Fibroblast of pulmonary artery (primary cell): ENCODE measurements at regions not wholly inside any gene's neighbourhood (a gene's known extent, or its start where the extent isn't known, plus 50 kb on each side); places are given as distances from the start of the nearest gene placed in this dataset.
"Not testable (repeated sequence)": the region's sequence is repeated elsewhere in the genome, so short reads cannot be mapped to it uniquely, and the experiment has no call there.

ENCODE experiments used
- DNase-seq: peaks from one replicate; pipeline ENCODE4 v3.0.0-alpha.2; 2010; ENCODE audit warnings: low read depth
- H3K4me3 ChIP-seq: replicated peaks from 2 replicates; pipeline ENCODE4 v1.5.1; 2011; ENCODE audit warnings: low read depth, mild to moderate bottlenecking, control low read depth, low read length, moderate library complexity
- TF ChIP-seq, protein P1 (sequence below): IDR thresholded peaks from 2 replicates; pipeline ENCODE4 v1.5.1; 2011; ENCODE audit warnings: mild to moderate bottlenecking, control low read depth, low read length, inconsistent platforms; ENCODE audit errors: missing control alignments

DNA sequence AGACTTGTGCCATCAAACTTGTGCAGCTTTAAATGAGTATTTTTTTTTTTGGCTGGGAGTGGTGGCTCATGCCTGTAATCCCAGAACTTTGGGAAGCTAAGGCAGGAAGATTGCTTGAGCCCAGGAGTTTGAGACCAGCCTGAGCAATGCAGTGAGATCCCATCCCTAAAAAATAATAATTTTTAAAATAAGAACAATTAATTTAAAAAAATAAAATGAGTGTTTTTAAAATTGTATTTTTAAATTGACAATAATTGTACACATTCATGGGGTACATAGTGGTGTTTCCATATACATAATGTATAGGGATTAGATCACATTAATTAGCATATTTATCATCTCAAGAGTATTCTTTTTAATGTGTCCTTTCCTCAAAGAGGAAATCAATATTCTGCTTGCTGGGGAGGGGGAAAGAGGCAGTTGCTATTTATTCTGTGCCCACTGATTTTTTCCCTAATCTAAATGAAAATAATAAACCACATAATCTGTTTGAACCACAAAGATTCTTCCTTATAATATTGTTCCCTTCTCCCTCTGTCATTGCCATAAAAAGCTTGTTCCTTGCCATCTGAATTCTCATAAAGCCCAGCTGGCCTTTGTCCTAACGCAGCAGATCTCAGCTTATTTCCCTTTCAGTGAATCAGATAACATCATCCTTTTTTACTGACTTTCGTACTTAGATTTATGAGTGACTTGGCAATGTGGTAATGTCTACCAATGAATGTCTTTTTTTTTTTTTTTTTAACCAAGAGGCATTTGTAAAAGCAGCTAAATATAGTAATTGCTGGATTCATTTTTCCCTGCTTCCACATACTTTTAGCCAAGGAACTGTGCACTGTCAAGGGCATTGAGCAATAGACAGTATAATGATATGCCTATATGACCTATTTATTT, 81.8 kb upstream of the RUBCNL start:
- TF ChIP-seq, protein P1, sequence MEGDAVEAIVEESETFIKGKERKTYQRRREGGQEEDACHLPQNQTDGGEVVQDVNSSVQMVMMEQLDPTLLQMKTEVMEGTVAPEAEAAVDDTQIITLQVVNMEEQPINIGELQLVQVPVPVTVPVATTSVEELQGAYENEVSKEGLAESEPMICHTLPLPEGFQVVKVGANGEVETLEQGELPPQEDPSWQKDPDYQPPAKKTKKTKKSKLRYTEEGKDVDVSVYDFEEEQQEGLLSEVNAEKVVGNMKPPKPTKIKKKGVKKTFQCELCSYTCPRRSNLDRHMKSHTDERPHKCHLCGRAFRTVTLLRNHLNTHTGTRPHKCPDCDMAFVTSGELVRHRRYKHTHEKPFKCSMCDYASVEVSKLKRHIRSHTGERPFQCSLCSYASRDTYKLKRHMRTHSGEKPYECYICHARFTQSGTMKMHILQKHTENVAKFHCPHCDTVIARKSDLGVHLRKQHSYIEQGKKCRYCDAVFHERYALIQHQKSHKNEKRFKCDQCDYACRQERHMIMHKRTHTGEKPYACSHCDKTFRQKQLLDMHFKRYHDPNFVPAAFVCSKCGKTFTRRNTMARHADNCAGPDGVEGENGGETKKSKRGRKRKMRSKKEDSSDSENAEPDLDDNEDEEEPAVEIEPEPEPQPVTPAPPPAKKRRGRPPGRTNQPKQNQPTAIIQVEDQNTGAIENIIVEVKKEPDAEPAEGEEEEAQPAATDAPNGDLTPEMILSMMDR, result no peak
- H3K4me3 ChIP-seq, result no peak overlapping the region
- peak; percentile 65 for DNase-seq

DNA sequence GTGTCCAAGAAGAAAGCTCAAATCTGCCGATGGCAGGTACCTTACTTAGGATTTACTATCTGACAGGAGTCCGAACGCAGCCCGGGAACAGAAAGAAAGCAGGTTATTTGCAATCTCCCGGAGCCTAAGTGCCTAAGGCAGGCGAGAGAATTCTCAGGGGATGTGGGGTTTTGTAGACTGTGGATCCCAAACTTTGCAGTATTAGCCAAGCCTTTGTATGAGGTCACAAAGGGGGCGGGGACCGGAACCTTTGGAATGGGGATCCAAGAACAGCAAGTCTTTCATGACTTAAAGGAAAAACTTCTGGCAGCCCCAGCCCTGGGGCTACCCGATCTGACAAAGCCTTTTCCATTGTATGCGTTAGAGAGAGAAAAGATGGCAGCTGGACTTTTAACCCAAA, 80.6 kb upstream of the RUBCNL start:
- not testable (repeated sequence) for DNase-seq, H3K4me3 ChIP-seq

DNA sequence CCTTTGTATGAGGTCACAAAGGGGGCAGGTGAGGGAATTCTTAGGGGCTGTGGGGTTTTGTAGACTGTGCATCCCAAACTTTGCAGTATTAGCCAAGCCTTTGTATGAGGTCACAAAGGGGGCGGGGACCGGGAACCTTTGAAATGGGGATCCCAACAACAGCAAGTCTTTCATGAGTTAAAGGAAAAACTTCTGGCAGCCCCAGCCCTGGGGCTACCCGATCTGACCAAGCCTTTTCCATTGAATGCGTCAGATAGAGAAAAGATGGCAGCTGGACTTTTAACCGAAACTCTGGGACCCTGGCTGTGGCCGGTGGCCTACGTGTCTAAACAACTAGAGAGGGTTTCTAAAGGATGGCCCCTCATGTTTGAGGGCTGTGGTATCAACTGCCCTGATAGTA, 79.0 kb upstream of the RUBCNL start:
- not testable (repeated sequence) for DNase-seq, H3K4me3 ChIP-seq

DNA sequence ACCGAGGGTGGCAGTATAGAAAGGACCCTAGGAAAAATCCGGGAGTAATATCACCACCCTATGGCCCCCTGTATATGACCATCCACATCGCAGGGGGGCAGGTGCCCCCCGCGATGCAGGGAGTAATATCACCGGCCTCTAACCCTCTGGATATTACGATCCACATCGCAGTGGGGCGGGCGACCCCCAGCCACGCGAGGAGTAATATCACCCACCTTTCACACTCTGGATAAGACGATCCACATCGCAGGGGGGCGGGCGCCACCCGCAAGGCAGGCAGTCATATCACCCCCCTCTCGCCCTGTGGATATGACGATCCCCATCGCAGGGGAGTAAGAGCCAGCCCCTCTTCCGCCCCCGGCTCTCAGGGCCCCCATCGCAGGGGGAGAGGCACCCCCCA, 76.7 kb upstream of the RUBCNL start:
- DNase-seq, result no peak
- TF ChIP-seq, protein P1, result no peak
- H3K4me3 ChIP-seq, result no peak overlapping the region

DNA sequence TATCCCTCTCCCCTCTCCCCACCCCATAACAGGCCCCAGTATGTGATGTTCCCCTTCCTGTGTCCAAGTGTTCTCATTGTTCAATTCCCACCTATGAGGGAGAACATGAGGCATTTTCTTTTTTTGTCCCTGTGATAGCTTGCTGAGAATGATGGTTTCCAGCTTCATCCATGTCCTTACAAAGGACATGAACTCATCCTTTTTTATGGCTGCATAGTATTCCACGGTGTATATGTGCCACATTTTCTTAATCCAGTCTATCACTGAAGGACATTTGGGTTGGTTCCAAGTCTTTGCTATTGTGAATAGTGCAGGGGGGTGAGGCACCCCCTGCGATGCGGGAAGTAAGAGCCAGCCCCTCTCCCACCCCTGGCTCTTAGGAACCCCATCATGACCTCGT, 73.2 kb upstream of the RUBCNL start:
- DNase-seq, H3K4me3 ChIP-seq: not testable (repeated sequence)

DNA sequence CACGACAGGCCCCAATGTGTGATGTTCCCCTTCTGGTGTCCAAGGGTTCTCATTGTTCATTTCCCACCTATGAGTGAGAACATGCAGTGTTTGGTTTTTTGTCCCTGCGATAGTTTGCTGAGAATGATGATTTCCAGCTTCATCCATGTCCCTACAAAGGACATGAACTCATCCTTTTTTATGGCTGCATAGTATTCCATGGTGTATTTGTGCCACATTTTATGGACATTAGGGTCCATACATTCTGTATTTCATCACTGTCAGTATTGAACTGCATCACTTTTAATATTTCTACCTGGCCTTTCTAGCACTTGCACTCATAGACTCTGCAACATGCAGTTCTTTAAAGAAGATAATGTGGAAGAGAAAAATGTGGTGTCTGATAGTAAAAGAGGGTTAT, 70.2 kb upstream of the RUBCNL start:
- not testable (repeated sequence) for DNase-seq, H3K4me3 ChIP-seq

DNA sequence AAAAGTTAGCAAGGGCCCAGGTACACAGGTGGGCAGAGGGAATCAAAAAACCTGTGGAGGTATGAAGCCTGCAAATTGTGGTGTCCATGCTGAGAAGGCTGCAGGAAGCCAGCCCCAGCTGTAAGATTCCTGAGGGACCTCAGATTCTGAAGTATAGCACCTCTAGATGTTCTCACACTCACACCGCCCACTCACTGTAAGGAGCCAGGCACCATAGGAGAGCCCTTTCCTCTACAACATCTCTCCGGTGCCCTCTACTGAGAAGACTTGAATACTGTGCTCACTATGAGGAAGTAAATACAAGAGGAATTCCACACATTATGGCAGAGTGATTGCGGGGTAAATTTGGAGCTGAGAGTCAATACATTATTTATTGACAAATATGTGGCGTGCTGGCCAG, 68.9 kb upstream of the RUBCNL start:
- TF ChIP-seq, protein P1, result peak; percentile 21
- not testable (repeated sequence) for H3K4me3 ChIP-seq
- DNase-seq, result peak; percentile 24

DNA sequence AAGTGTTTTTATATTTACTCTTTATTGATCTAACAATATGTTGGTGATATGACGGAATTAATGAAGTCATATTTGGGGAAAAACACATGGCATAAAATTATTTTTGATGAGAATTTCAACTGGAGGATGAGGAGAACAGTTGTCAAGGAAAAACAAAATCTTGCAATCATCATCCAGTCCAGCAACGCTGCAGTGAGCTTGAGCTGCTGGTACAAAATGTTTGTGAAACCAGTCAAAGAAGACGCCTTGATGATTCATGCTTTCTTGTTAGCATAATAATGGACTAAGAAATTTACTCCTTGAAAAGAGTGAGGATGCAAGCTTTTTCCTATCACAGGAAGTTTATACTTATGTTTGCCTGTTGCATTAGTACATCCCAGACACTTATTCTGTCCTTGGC, 64.1 kb upstream of the RUBCNL start:
- DNase-seq, H3K4me3 ChIP-seq: not testable (repeated sequence)

DNA sequence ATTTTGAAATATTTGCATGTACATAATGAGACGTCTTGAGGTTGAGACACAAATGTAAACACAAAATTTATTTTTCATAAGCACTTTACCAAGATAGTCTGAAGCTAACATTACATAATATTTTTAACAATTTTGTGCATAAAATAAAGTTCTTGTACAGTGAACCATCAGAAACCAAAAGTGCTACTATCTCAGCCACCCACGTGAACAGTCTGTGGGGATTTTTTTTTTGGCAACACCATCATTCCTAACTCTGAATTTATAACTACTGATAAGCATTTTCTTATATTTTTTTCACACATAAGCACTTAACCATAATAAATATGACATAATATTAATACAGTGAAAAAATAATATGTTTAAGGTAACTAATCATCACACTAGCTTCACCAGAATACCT, 62.9 kb upstream of the RUBCNL start:
- DNase-seq, H3K4me3 ChIP-seq: not testable (repeated sequence)

DNA sequence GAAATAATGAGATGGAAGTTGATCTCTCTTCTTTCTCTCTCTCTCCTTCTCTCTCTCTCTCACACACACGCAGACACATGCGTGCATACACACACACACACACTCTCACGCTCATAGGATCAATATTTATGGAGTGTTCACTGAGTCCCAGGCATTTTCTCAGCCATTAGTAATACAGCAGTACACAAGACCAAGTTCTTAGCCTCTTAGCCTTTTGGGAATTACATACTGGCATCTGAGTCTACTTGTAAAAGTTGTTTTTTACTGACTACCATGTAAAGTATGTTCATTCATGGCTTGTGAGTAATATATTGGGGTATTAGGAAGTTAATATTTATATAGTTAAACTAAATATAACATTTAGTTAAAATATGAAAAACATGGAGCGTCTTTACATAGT, 61.1 kb upstream of the RUBCNL start:
- not testable (repeated sequence) for DNase-seq, H3K4me3 ChIP-seq

DNA sequence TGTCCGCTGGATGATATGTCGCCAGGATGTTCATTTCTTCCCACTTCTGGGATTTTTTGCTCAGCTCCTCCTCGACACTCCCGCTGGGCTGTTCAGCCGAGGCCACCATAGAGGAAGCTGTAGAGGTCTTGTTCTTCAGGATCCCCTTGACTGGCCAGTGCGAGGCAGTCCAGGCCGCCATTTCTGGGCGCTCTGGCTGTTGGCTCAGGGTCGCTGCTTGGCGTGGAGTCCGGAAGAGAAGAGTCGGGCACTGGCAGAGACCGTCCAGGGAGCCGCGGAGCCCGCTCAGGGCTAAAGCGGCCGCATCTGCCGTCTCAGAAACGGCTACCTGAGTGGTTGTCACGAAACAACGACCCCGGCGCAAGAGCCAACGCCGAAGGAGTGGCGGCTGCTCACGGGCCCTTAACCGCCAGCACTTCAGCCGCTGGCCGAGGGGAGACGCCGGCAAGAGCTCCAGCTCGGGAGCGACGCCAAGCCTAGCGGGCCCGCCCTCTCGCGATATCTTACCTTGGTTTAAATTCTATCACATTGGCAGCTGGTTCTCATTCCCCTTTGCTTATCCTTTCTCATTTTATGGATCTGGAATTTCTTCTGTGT, 50.9 kb upstream of the RUBCNL start:
- peak; percentile 1 for DNase-seq
- H3K4me3 ChIP-seq, result not testable (repeated sequence)
